NCI-H524 treated with DMSO at 0.1 percent for 48 hours (cell line): ENCODE measurements at regions not wholly inside any gene's neighbourhood (a gene's known extent, or its start where the extent isn't known, plus 50 kb on each side); places are given as distances from the start of the nearest gene placed in this dataset.
"Not testable (repeated sequence)": the region's sequence is repeated elsewhere in the genome, so short reads cannot be mapped to it uniquely, and the experiment has no call there.

Experiments used
- DNase-seq: peaks from one replicate; lab custom pipeline; 2025; lab: John Stamatoyannopoulos, UW

DNA sequence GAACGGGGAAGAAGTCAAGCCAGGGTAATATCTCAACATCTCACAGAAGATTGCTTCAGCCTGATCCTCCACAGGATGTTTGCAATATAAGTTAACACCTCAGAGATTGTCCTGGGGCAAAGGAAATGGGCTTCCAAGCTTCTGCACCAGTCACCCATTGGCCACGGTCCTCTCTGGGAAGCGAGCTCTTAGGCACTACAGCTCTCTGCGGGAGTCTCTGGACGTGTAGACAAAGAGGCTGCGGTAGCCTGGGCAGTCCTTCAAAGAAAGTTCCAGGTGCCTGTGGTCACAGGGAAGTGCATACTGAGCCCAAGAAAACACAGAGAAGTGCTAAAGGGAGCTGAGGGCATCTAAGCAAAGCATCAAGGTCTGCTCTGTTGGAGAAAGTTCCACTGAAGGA lies 805.7 kb downstream of the DIAPH3 start:
- no peak for DNase-seq

DNA sequence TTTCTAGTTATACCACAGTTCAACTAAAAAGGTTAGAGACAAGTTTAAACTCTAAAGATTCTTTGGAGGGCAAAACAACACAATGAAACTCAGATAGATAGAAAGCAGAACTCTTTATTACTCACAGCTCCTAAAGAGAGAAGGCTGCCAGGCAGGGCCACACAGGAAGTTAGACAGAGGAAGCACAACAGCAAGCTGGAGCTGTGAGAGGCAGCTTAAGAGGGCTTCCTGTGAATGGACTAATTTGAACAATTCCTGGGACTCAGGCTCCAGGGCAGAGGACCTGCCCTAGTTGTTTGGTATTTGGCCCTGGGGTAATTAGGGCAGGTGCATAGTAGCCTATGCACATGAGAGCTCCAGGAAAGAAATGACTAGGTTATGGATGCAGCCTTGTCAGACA lies 803.6 kb downstream of the DIAPH3 start:
- DNase-seq, result no peak

DNA sequence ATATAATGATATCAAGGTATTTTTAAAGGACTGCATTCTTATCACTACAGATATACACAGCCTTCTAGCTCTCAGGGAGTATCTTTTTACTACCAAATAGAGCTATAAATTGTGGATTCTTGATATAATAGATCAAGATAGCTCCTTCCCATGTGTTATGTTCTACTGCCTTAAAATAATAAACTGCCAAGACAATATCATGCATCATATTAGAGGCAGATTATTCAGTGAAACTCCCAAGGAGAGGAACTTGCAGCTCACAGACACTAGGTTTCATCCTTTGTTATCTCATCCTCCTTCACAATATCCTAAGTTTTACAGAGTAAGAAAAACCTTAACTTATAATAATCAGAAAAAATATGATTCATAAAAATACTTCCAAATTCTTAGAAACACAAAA lies 802.8 kb downstream of the DIAPH3 start:
- no peak for DNase-seq

DNA sequence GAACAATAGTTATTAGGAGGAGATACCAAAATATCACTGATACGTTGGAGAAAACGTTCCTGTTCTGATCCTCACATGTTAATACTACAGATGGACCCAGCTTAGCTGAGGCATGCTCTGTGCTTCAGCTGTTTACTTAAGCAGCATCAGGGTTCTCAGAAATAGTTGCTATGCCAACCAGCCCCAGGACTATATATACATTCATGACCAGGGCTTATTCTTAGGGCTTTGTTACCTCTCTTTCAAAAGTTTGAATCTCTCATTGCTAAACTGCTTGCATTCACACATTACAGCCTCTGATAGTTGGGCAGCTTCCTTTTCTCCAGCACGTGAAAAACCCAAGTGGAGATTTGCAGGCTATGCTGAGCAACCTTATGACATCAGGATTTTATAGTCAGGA lies 800.4 kb downstream of the DIAPH3 start:
- peak; percentile 9 for DNase-seq

DNA sequence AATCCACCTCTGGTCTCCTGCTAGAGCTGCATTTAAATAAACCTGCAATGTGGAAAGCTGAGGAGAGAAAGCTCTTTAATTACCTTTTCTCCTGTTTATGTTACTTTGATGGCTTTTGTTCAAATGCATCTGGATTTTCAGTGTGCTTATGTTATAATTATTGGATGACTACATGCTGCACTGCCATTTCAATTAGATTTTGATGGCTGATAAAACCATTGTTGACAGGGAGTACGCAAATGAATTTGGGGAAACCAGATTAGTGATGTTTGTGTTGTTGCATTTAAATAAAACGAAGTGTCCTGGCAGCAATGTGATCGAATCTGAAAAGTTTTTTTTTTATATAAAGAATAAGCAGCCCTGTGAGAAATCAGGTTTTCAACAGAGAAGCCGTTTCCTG lies 799.8 kb downstream of the DIAPH3 start:
- no peak for DNase-seq

DNA sequence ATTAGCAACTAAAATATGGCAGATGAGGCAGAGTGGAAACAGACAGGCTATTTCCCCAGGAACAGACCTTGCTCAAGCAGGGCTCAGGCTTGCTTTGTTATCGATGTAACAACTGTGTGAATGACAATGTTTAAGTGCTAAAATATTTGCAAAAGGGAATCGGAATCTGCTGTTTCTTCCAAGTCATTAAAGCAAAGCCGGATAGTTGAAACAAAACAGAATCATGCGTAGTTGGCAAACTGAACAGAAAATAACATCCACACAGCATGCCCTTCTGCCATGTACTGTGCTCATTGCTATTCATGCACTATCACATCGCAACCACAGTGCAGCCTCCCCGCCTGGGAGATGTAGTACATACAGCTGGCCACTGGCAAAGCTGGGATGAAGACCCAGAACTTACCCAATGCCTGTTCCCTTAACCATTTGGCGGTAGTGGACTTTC lies 799.1 kb downstream of the DIAPH3 start:
- DNase-seq, result no peak

DNA sequence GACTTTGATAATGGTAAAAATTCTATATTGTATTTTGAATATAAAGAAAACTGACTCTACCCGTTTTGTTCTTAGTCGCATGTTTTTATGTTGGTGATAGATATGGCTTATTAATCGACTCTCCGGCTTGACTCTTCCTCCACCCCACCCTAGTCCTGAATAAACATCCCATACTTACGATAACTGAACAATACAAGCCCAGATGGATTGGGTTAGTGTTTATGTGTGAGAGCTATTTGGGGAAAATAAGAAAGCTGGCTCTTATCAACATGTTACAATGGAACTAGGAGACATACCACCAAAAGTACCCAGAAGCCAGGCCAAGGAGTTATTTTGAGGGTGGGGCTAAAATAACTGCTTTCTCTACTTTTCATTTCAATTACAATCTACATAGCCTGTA lies 796.3 kb downstream of the DIAPH3 start:
- DNase-seq, result no peak

DNA sequence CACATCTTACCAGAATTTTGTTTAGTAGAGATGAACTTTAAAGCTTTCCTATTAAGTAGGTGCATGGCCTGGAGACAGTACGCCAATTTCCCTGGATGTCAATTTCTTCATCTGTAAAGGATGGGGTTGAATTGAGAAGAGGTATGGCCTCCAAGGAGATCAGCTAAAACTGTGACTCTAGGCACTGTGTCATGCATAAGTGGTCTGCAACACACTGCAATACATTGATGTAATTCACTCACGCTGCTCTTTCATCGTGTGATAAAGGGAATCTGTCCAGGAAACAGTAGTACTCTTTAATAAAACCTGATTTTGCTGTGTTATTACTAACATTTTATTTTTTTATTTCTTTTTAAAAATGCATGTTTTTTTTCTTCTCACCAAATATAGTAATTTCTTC lies 795.8 kb downstream of the DIAPH3 start:
- no peak for DNase-seq

DNA sequence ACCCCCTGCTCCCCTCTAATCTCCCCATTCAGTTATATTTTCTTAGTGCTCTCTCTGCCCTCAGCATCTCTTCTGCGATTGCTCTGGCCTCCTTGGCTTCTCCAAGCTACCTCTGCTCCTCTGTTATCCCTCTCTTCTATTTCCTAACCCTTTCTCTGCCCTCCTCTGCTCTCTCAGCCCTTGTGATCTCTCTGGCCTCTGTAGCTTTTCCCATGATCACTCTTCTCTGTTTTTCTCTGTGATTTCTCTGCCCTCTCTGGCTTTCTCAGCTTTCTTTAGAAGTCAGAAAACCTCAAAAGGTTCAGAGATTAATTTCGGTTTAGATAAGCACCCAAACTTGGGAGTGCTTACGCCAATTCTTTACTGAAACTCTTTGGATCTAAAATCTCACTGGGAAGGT lies 795.0 kb downstream of the DIAPH3 start:
- DNase-seq, result no peak

DNA sequence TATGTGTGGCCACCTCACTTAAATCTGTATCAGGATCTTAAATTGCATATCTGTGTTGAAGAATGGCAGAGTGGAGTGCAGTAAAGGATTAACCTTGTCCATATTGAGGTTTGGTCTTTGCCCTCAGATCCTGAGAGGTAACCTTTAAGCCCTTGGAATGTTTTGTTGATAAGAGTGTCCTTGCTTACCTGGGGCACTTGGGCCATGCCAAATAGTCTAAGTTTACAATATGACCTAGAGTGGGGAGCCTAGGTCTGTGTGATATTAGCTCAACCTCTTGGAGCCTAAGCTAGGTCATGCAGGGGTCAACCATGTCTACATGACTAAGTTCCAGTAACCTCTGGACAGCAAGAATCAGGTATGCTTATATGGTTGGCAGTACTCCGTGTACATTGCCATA lies 792.5 kb downstream of the DIAPH3 start:
- no peak for DNase-seq

DNA sequence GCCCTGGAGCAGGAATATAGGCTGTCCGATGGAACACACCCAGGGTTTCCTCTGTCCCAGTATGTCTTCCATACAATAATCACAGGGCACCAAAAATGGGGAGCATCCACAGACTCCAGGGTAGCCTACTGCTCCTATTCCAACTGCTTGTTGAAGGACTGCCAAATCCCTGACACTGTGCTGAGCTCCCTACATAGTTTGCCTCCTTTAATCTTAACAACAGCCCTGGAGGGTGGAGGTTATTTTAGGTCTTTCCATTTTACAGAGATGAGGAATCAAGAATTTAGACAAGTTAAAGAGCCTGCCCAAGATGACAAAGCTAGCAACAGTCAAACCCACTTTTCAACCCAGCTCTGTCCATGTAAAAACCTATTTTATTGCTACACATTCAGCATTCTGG lies 790.4 kb downstream of the DIAPH3 start:
- DNase-seq, result no peak

DNA sequence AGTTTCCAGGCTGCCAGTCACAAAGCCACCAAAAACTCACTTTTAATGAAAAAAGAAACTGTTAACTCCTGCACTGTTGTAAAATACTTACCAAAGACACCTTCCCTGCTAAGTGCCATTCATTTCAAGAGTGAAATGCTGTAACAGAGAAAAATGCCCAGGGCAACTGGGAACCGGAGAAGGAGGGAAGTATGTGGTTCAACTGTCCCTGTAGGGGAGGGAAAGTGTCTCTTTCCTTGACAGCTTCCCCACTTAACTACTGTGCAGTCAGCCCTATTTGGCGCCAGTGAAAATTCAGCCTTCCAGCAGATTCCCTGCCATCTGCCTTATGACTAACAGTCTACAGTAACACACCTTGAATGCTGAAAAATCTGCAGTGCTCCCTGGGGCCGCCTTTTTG lies 789.0 kb downstream of the DIAPH3 start:
- DNase-seq, result no peak

DNA sequence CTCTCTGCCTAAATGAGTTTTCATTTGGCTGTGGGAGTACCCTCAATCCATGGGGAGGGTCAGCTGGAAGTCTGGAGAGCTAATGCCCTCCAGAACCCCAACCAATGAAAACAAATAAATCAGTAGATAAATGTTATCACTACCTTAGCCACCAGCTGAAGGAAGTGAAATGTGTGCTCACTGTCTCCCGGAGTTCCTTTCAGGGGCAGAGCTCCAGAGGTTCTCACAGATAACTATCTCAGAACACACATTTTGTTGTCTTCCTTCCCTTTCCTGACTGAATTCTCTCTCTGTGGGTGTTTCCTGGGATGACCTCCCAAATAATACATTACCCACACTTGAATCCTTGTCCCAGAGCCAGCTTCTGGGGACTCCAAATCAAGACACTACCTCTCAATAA lies 779.6 kb downstream of the DIAPH3 start:
- no peak for DNase-seq

DNA sequence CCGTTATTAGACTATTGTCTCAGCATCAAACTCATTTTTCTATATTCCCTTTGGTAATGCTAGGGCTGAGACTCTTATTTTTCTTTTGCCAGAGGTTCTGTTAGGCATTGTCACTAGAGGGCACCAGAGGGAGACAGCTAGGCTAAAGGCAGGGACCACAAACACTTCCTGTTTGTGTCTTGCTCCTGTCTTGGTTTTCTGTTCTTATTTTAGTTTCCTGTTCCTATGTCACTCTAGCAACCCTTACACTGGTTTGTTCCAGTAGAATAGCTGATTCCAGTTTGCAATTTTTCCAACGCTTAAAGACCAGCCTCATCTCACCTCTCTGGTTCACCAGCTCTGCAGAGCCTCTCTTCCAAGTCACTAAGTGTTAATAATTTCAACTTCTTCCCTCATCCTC lies 772.0 kb downstream of the DIAPH3 start:
- no peak for DNase-seq

DNA sequence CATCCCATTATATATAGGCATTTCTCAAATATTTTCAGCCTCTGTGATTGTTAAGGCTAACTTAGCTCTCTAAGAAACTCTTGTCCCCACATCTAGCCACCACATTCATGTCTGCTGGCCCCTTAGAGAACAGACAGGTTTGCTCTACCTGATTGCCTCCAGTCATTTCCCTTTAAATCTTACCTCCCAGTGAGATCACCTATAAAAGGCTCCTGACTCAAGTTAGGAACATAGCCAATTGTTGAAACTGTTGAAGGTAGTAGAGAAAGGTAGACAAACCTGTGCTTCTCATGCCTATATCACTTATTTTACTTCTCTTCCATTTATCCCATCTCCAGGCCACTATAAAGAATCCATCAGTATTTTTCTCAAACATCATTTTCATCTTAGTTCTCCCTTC lies 771.4 kb downstream of the DIAPH3 start:
- DNase-seq, result no peak

DNA sequence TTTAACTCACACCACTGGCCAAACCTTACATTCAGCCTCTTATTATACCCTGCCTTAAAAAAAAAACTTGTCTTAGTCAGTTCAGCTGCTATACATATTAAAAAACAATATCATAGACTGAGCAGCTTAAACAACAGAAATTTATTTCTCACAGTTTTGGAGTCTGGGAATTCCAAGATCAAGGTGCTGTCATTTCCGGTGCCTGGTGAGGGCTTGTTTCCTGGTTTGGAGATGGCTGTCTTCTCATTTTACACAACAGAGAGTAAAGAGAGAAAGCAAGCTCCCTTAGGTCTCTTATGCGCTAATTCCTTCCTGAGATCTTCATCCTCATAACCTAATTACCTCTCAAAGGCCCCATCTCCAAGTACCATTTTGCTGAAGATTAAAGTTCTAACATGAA lies 769.2 kb downstream of the DIAPH3 start:
- DNase-seq, result no peak

DNA sequence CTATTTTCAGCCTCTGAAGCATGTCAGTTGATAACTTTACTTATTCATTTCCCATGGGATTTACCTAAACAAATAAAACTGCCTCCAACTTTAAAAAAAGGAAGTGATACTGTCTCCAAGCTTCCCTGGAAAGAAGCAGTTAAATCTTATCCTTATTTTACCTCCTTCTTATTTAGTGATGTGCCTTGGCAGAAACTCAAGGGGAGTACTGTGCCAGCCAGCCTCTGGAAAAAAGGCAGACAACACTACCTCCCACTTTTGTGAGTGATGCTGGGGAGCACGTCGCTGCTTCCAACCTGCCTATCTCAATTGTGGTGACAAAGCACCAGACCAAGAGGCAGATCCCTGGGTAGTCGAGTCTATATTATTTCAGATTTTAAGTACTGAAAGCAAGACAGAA lies 765.6 kb downstream of the DIAPH3 start:
- no peak for DNase-seq

DNA sequence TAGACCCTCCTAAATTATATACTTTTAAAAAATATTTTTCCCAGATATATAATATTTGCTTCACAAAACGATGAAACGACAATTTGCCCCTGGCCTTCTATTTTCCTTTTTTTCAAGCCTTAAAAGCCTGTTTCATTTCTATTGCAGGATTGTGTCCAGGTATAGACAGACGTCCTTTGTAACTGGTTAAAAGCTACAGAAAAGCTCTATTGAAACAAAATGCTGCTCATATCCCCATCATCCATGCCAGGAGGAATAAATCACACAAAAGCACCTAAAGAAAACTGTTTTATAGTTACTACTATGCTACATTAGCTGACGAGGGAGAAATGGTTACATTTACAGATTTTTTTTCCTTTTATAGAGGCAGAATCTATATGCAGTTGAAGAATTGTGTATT lies 765.1 kb downstream of the DIAPH3 start:
- DNase-seq, result no peak

DNA sequence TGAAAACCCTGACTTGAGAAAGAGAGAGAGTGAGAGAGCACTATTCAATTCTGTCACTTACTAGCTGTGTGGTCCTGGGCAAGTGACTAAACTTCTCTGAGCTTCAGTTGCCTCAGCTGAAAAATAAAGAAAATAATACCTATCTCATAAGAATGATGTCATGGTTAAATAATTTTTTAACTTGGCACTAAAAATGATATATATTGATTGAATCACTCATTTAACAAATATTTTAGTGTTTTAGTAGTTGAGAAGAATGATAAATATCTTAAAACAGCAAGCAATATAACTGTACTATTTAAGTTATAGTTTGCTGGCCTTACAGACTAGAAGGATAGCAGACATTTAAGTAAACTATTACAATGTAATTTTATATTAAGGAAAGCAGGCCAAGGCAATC lies 764.2 kb downstream of the DIAPH3 start:
- DNase-seq, result no peak

DNA sequence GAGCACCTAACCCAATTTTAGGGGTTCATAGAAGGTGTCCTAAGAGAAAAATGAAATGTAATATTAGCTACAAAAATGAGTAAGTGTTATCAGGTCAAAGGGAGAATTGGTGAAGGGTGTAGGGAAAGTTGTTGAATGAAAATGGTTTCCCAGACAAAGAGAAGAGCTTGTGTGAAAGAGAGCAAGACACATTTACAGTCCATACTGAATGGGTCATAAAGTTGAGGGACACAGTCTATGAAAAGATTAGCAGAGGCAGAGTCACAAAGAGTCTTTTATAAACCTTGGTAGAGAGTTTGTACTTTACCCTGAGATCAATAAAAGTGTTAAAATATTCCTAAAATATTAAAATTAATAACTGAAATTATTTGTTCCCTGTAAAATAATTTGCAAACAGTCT lies 759.4 kb downstream of the DIAPH3 start:
- DNase-seq, result no peak

DNA sequence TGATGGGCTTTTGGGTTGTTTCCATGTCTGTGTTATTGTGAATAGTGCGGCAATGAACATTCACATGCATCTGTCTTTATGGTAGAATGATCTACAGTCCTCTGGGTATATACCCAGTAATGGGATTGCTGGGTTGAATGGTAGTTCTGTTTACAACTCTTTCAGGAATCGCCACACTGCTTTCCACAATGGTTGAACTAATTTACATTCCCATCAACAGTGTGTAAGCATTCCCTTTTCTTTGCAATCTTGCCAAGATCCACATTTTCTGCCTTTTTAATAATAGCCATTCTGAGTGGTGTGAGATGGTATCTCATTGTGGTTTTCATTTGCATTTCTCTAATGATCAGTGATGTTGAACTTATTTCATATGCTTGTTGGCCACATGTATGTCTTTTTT lies 756.5 kb downstream of the DIAPH3 start:
- DNase-seq, result not testable (repeated sequence)

DNA sequence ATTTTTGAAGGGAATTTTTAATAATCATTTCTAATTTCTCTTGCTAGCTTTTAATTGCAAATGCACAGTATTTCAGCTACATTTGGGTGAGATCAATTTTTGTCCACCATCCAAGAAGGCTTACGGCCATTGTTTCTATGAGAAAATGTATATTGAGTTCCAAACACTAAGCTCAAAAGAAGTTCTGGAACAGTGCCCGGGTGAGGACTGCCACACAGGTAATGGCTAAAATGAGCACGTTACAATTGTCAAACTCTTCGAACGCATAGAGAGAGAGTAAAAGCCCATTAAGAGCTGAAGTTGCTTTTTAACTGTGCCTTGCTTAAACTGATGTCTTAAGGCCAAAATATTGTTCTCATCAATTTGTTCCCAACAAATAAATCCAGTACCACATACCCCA lies 755.0 kb downstream of the DIAPH3 start:
- no peak for DNase-seq

DNA sequence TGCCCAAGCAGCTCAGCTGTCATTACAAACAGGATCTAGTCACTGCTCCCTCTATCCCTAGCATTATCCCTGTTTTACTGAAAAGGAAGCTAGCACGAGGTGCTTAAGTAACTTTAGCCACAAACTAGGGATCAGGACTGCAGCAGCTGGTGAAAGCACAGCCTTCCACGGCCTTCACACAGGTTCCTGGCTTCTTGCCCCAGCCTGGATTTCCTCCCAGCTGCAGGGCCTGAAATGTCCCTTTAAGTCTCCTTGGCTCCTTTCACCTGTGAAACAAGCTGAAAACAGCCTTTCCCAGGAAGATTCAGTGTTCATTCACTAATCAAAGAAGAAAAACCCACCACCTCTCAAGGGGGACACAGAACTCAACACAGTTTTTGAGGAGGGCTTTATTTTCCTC lies 754.5 kb downstream of the DIAPH3 start:
- peak; percentile 71 for DNase-seq

DNA sequence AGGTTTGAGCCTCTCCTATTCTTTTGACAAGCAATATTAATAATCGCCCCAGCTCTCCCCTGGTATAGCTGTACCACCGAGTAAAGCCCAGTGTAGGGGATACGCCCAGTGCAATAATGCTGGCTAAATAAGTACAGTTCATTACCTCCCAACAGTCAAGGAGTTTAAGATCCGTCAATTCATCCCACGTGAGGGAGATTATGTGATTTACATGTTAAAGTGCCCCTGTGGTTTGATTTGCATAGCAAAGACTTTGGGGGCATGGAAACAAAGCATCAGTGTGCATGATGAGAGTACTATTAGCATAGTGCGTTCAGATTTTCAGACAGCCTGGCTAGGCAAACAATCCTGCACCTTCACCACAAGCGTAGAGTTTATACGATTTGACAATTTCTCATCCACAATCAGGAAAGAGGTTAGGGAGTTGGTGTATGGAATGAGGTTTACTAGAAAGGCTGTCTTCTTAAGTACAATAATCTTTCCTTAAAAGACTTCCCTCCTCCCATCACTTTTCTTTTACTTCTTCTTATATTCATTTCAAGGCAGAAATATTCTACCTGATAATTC lies 754.0 kb downstream of the DIAPH3 start:
- peak; percentile 43 for DNase-seq

DNA sequence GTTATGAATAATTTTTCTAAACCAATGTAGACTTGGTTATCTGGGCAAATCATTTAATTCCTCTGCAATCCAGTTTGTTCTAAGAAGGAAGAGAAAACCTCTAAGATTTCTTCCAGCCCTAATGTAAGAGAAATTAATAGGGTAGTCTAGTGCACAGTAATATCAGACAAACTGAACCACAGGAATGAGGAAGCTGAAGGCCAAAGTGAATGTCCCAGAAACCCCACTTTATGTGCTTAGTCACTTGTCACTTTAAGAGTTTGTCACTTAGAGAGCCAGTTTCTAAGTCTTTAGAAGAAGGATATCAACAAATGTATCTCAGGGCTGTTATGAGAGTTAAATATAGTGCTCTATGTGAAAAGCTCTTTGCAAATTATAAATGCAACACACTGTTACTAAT lies 750.6 kb downstream of the DIAPH3 start:
- no peak for DNase-seq
